GM21737 (cell line): ENCODE measurements at regions not wholly inside any gene's neighbourhood (a gene's known extent, or its start where the extent isn't known, plus 50 kb on each side); places are given as distances from the start of the nearest gene placed in this dataset.

Experiments used
- ATAC-seq: cut with Tn5 transposase; IDR thresholded peaks from one replicate; pipeline ENCODE4 v1.9.1; 2021; ENCODE audit warnings: mild to moderate bottlenecking, moderate library complexity; ENCODE audit not compliant: unreplicated experiment

DNA sequence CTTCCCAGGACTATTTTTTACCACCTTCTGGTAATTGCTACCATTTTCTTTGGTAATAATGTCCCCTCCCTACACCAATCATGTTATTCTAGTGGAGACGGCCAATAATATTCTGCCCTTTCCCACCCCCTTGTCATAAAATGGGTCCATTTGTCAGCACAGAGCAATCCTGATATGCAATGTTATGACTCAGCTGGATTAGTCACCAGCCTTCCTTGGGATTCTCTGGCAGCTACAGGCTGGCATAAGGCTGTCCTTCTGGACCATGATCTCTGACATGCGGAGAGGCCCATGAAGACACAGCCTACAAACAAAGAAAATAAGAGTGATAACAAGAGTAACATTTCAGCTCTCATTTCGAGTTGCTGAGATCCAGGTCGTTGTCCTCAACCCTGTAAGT lies 222.0 kb upstream of the CPNE8 start:
- ATAC-seq, result no peak

GRCh38 chr12:39125566-39125965 lies 220.2 kb upstream of the CPNE8 start:
- no peak for ATAC-seq

DNA sequence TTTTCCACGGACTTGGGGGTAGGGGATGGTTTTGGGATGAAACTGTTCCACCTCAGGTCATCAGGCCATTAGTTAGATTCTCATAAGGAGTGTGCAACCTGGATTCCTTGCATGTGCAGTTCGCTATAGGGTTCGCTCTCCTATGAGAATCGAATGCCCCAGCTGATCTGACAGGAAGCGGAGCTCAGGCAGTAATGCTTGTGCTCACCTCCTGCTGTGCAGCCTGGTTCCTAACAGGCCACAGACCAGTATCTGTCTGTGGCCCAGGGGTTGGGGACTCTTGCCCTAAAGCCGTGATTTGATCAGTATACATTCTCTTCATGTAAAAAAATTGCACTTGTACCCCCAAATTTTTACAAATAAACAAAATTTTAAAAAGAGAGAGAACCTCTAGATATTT lies 219.4 kb upstream of the CPNE8 start:
- ATAC-seq, result no peak

DNA sequence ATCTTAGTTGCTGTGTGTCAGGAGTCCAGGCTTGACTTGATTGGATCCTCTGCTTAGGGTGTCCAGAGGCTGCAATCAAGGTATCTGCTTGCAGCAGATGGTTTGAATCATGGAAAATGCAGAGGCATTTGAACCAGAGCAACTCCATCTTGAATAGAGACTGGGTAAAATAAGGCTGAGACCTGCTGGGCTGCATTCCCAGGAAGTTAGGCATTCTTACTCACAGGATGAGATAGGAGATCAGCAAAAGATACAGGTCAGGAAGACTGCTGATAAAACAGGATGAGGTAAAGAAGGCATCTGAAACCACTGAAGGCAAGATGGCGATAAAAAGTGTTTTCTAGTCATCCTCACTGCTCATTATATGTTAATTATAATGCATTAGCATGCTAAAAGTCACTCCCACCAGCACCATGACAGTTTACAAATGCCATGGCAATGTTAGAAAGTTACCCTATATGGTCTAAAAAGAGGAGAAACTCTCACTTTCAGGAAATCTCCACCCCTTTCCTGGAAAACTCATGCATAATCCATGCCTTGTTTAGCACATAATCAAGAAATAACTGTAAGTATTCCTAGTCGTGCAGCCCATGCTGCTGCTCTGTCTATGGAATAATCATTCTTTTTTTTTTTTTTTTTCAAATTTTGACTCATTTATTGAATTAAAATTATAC lies 218.3 kb upstream of the CPNE8 start:
- no peak for ATAC-seq

GRCh38 chr12:39122562-39123204 lies 217.3 kb upstream of the CPNE8 start:
- no peak for ATAC-seq

- ATAC-seq, result no peak
These were observed 211.5 kb upstream of the CPNE8 start for GRCh38 chr12:39116861-39117260.

- no peak for ATAC-seq
These were observed 206.7 kb upstream of the CPNE8 start for GRCh38 chr12:39112064-39112463.

GRCh38 chr12:39105111-39105510 lies 199.7 kb upstream of the CPNE8 start:
- ATAC-seq, result no peak

DNA sequence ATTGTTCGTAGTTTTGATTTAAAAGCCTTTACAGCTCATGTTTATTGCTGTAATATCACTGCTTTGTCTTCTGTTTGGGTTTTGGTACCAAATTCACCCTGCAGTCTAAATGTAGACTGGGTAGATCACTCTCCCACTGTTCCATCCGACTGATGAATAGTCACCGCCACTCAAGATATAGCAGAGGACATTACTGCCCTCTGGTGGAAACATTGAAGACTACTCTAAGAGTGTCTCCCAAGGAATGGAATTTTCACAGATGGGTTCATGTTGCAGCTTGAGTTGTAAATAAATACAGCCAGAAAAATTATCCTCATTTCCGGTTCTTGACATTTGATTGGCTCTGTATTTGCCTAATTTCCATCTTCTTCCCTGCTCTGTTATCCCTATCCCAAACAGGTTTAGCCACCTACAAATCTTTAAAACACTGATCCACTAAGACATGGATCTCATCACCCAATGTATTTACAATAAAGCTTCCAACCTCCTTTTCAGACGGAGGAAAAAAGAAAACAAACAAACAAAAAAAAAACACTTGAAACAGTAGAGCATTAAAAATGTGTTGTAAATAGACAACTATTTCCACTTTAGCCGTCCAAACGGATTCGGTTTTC lies 198.3 kb upstream of the CPNE8 start:
- peak; percentile 91 for ATAC-seq

GRCh38 chr12:39102474-39103209 lies 197.3 kb upstream of the CPNE8 start:
- no peak for ATAC-seq

GRCh38 chr12:39095636-39096330 lies 190.4 kb upstream of the CPNE8 start:
- no peak for ATAC-seq

DNA sequence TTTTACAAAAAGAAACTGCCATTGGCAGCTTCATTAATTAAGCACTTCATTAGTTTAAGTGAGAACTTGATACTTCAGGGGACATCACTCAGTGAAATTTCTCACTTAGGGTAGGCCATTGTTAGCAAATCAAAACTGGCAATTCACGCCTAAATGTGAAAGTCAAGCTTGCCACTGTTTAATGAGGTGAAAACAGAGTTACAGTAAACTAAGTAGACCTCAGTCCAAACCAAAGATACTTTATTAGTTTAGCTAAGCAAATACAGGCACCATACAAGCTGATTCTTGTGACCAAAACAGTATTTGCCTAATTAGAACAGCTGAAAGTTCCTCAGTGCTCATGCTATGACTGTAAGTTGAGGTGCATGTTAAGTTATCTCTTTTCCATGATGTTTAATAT lies 176.5 kb upstream of the CPNE8 start:
- no peak for ATAC-seq

GRCh38 chr12:39077226-39077625 lies 171.8 kb upstream of the CPNE8 start:
- no peak for ATAC-seq

DNA sequence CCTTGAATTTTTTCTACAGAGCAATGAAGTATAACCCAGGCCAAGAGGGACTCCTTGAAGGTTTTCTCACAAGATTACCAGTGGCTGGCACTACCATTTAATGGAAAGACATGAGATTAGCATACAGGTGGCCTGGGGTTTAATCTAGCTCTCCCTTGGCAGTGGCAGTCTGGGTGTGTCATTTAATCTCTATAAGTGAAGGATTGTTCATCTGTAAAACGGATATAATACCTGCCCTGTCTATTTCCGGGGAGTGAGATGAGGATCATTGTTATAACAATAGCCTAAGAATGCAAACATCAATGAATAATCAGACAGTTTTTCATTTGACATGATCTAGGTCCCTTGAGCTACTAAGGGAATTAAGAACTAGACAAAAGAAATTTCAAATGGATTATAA lies 168.7 kb upstream of the CPNE8 start:
- no peak for ATAC-seq

- ATAC-seq, result no peak
These were observed 167.3 kb upstream of the CPNE8 start for GRCh38 chr12:39072658-39073057.

DNA sequence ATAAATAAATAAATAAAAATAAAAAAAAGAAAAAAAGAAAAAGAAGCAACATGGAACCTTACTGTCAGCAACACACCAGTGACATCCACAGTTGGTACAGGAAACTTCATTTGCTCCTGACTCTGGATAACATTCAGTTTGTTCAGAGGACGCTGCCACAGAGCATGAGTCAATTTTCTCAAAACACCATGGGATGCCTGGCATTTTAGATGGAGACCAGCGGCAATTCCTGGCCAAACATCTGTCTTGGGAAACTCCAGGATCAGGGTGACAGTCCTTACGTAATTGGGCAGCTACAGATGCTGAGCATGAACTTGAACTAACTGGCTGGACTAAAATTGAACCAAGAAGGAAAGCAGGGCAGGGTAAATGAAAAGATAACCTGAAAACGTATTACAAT lies 166.2 kb upstream of the CPNE8 start:
- ATAC-seq, result no peak

DNA sequence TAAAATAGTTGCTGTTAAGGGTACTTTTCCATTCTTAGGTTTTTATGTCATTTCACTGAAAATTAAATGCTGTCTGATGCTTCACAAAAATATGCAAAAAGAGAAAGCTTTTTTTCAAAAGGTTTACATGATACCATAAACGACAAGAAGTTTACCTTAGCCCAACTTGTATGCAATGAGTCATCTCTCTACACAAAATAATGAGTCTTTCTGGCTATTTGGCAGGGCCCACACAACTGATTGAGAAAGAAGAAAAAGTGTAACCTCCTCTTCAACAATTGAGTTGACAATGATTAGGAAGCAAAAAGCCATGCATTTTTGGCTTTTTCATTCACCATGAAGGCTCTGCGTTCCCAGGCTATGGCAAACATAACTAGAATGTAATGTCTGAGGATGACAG lies 165.4 kb upstream of the CPNE8 start:
- no peak for ATAC-seq

- no peak for ATAC-seq
These were observed 160.1 kb upstream of the CPNE8 start for GRCh38 chr12:39065455-39065854.

DNA sequence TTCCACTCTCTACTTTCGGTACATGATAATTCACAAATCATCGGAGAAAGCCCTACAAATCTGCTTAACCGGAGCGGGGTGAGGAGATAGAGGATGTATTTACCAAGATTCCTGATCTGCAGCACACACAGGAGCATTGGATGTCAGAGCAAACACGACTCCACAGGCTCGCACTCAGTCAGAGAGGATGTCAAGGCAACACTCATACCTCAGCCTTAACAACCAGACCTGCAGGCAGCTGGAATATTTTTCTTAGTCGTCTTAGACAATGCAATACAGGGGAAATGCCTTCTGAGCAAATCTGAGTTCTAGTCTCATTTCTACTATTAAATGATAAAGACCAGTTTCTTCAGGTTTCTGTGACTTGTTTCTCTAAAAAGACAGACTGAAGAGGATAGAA lies 159.3 kb upstream of the CPNE8 start:
- no peak for ATAC-seq

- no peak for ATAC-seq
These were observed 157.0 kb upstream of the CPNE8 start for GRCh38 chr12:39062266-39062996.

DNA sequence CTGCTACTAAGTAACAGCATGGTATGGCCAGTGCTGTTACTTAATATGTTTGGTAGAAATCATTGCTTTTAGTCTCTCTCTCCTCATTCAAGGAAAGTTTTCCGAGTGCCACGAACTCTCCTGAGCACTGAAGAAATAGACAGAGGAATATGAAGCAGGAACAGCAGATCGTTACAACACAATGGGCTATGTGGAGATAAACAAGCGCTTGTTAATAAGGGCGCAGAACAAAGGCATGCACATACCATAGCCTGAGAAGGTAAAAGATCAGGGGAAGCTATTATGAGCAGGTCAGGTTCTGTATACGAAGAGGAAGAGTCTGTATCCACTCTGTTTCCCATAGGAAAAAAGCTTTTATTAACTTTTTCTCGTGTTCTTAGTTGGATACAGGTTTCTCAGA lies 156.2 kb upstream of the CPNE8 start:
- ATAC-seq, result no peak
